Tibial artery (tissue), 4 donors: ENCODE measurements at regions not wholly inside any gene's neighbourhood (a gene's known extent, or its start where the extent isn't known, plus 50 kb on each side); places are given as distances from the start of the nearest gene placed in this dataset.

Experiments
- DNase-seq, 2 donors: peaks; one replicate each; pipeline ENCODE4 v3.0.0-alpha.2; 2019
- H3K27ac ChIP-seq, 2 donors: fragments of 200-600 bp; sonication (generic) in 1 of 2; 1 replicate in 1 of 2; 2 replicates in 1 of 2; pipeline ENCODE4 v1.5.1; 2018 to 2019; ENCODE audit warnings: mild to moderate bottlenecking in 1 of 2
- H3K27me3 ChIP-seq, 2 donors: fragments of 200-600 bp; sonication (generic) in 1 of 2; one replicate each; pipeline versions ENCODE4 v1.5.1 to v1.6.0; 2016 to 2019
- H3K36me3 ChIP-seq, 3 donors: fragments of 200-600 bp; sonication (generic) in 2 of 3; one replicate each; pipeline ENCODE4 v1.5.1; 2016 to 2019; ENCODE audit warnings: mild to moderate bottlenecking in 2 of 3
- H3K4me1 ChIP-seq, 4 donors: fragments of 200-600 bp; sonication (generic) in 2 of 4; 1 replicate in 3 of 4; 2 replicates in 1 of 4; pipeline ENCODE4 v1.5.1; 2016 to 2019
- H3K4me3 ChIP-seq, 2 donors: fragments of 200-600 bp; sonication (generic) in 1 of 2; 1 replicate in 1 of 2; 2 replicates in 1 of 2; pipeline ENCODE4 v1.5.1; 2018 to 2019; ENCODE audit warnings: mild to moderate bottlenecking in 2 of 2
- H3K9me3 ChIP-seq, 3 donors: fragments of 200-600 bp; sonication (generic) in 1 of 3; one replicate each; pipeline ENCODE4 v1.5.1; 2016 to 2019
- intact Hi-C: fragments of 100-400 bp; cut with DNase I; formaldehyde crosslinking; loops from one replicate; pipeline ENCODE4 v1.15.0; 2023; ENCODE audit warnings: low total_unique reads
- TF ChIP-seq, protein P1 (sequence below), 2 experiments: fragments of 200-600 bp in 1 of 2; fragments of 450-650 bp in 1 of 2; IDR thresholded peaks; one replicate each; pipeline ENCODE4 v1.5.1; 2017 to 2019; ENCODE audit warnings: antibody characterized with exemption in 2 of 2, mild to moderate bottlenecking in 1 of 2, moderate library complexity in 1 of 2

DNA sequence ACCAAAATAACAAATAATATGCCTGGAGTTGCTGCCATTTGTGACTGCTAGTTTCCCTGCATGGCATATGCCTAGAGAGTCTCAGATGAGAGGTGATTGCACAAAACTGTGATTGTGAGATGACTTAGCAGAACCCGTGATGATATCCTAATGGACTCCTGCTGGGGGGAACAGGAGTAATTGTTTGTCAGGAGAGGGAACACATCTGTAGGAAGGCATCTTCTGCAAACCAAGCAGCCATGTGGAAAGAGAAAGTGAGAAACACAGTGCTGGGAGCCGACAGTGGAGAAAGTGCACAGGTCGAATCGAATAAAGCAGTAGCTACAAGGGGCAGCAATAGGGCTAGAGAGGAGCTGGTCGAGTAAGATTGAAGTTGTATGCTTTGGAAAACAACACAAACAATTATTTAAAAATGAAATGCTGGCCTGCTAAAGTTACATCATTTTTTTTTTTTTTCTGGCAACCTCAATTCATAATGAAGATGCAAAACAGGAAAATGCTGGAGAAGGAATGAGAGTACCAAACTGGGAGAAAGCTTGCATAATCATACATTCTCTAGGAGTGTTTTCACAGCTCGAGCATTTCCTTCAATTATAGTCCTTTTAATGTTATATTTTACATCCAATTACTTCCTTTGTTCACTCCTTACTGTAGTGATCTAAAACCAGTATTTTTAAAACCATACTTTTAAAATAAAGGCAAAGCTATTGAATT lies 494.2 kb upstream of the AGTR1 start:
- Histone ChIP-seq H3K9me3 (no peaks in the 10 kb centered on the region), H3K36me3 (no peaks in the 10 kb centered on the region), H3K27ac (no peak overlapping the region), H3K4me3 (no peak overlapping the region), H3K27me3 (no peaks in the 10 kb centered on the region), H3K4me1 (no peaks in the 10 kb centered on the region)
- DNase-seq, result no peak
- intact Hi-C loops, result no loop called here
- TF ChIP-seq, protein P1, sequence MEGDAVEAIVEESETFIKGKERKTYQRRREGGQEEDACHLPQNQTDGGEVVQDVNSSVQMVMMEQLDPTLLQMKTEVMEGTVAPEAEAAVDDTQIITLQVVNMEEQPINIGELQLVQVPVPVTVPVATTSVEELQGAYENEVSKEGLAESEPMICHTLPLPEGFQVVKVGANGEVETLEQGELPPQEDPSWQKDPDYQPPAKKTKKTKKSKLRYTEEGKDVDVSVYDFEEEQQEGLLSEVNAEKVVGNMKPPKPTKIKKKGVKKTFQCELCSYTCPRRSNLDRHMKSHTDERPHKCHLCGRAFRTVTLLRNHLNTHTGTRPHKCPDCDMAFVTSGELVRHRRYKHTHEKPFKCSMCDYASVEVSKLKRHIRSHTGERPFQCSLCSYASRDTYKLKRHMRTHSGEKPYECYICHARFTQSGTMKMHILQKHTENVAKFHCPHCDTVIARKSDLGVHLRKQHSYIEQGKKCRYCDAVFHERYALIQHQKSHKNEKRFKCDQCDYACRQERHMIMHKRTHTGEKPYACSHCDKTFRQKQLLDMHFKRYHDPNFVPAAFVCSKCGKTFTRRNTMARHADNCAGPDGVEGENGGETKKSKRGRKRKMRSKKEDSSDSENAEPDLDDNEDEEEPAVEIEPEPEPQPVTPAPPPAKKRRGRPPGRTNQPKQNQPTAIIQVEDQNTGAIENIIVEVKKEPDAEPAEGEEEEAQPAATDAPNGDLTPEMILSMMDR (IDR thresholded peaks at IDR 0.05), result no peak

- intact Hi-C loops, result no loop called here
- no peaks in the 10 kb centered on the region for H3K27me3 ChIP-seq
- no peak for DNase-seq
- H3K36me3 ChIP-seq, result no peaks in the 10 kb centered on the region
- H3K4me3 ChIP-seq, result no peak overlapping the region
- H3K9me3 ChIP-seq, result no peaks in the 10 kb centered on the region
- no peaks in the 10 kb centered on the region for H3K4me1 ChIP-seq
- TF ChIP-seq, protein P1 (IDR thresholded peaks at IDR 0.05), result no peak
- no peak overlapping the region for H3K27ac ChIP-seq
Observed at GRCh38 chr3:148204131-148204530, 493.6 kb upstream of the AGTR1 start.

DNA sequence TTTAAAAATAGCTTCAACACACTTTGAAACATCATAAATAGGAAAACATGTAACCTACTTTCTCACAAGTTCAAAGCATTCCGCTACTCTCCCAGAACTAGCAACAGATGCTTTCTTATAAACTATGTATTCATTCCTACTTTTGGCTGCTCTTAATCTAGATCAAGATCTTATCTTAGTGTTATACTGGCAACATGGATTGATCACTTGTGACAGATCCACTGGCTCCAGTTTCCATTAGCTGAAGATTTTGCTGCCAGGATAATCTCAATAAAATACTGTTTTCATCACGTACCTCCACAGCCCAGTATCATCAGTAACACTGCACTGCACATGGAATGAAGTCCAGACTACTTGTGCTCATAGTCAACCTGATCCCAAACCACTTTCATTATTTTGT lies 491.7 kb upstream of the AGTR1 start:
- no peaks in the 10 kb centered on the region for H3K36me3 ChIP-seq
- H3K9me3 ChIP-seq, result no peaks in the 10 kb centered on the region
- TF ChIP-seq, protein P1 (IDR thresholded peaks at IDR 0.05), result no peak
- DNase-seq, result no peak
- H3K4me1 ChIP-seq, result no peaks in the 10 kb centered on the region
- no peak overlapping the region for H3K27ac ChIP-seq
- H3K27me3 ChIP-seq, result no peaks in the 10 kb centered on the region
- intact Hi-C loops, result no loop called here
- H3K4me3 ChIP-seq, result no peak overlapping the region

DNA sequence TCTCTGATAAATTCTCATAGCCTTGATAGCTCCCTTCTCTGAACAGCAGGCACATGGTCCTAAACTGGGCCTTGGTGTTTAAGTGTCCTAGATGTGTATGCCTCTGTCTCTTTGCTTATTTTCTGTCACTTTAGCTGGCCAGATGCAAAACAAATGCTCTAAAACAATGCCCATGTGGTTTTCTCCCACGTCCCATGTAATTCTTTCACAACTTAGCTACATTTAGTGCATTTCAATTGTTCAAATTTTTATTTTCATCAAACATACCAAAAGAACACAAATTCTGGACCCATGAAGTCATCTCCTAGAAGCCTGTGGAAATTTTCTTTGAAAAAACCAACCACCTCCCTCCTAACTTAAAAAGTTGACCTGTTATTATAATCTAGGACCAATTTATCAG lies 491.3 kb upstream of the AGTR1 start:
- Histone ChIP-seq H3K4me3 (no peak overlapping the region), H3K27me3 (no peaks in the 10 kb centered on the region), H3K36me3 (no peaks in the 10 kb centered on the region), H3K4me1 (no peaks in the 10 kb centered on the region), H3K27ac (no peak overlapping the region), H3K9me3 (no peaks in the 10 kb centered on the region)
- no peak for DNase-seq
- TF ChIP-seq, protein P1 (IDR thresholded peaks at IDR 0.05), result no peak
- intact Hi-C loops, result no loop called here

GRCh38 chr3:148208975-148209374 lies 488.7 kb upstream of the AGTR1 start:
- Histone ChIP-seq H3K4me1 (no peaks in the 10 kb centered on the region), H3K4me3 (no peak overlapping the region), H3K9me3 (no peaks in the 10 kb centered on the region), H3K27ac (no peak overlapping the region), H3K36me3 (no peaks in the 10 kb centered on the region), H3K27me3 (no peaks in the 10 kb centered on the region)
- DNase-seq, result no peak
- TF ChIP-seq, protein P1 (IDR thresholded peaks at IDR 0.05), result no peak
- intact Hi-C loops, result no loop called here

DNA sequence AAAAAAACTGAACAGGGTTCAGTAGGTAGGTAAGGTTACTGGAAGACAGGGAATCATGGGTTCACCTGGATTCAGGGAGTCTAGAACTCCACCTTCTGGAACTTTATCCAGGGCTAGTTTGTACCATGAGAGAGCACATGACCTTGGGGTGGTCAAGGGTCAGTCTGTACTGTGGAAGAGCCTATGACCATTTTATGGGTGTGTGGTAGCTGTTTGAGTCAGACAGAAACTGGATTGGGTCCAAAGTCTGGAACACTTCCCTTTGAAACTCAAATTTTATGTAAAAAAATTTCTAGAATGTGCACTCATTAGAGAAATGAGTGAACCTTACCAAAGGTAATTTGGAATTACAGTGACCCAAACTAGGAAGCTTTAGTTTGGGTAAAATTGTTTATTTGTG lies 486.0 kb upstream of the AGTR1 start:
- Histone ChIP-seq H3K9me3 (no peaks in the 10 kb centered on the region), H3K4me3 (no peak overlapping the region), H3K27me3 (no peaks in the 10 kb centered on the region), H3K36me3 (no peaks in the 10 kb centered on the region), H3K4me1 (no peaks in the 10 kb centered on the region), H3K27ac (no peak overlapping the region)
- DNase-seq, result peak in 1 of 2 donors; percentile 33
- TF ChIP-seq, protein P1 (IDR thresholded peaks at IDR 0.05), result no peak
- intact Hi-C loops, result no loop called here
